ENCODE measurements at regions not wholly inside any gene's neighbourhood (a gene's known extent, or its start where the extent isn't known, plus 50 kb on each side); places are given as distances from the start of the nearest gene placed in this dataset.

GRCh38 chr6:23635150-23635549 lies 490.9 kb upstream of the NRSN1 start:
- TF ChIP-seq, protein P1, sequence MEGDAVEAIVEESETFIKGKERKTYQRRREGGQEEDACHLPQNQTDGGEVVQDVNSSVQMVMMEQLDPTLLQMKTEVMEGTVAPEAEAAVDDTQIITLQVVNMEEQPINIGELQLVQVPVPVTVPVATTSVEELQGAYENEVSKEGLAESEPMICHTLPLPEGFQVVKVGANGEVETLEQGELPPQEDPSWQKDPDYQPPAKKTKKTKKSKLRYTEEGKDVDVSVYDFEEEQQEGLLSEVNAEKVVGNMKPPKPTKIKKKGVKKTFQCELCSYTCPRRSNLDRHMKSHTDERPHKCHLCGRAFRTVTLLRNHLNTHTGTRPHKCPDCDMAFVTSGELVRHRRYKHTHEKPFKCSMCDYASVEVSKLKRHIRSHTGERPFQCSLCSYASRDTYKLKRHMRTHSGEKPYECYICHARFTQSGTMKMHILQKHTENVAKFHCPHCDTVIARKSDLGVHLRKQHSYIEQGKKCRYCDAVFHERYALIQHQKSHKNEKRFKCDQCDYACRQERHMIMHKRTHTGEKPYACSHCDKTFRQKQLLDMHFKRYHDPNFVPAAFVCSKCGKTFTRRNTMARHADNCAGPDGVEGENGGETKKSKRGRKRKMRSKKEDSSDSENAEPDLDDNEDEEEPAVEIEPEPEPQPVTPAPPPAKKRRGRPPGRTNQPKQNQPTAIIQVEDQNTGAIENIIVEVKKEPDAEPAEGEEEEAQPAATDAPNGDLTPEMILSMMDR (IDR thresholded peaks at IDR 0.05; ENCODE audit: extremely low read depth, missing control alignments): no peak
- DNase-seq (ENCODE audit: low spot score): no peak

DNA sequence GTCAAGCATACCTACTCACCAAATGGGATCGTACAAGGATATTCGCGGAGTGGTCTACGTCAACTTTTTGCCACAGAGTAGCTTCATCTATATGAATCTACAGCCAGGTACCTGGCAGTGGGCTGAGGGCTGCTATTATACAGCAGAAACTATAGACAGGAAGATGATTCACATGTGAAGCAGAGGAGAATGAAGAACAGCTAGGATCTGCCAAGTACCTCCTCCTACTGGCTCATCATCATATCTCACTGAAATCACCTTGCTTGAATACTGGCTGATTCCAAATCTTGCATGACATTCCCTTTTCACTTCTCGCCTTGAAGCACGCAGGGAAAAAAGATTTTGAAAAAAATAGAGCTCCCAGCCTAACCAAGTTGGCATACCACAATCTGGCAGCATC lies 488.7 kb upstream of the NRSN1 start:
- no peak for DNase-seq (ENCODE audit: low spot score)

GRCh38 chr6:23642849-23643248 lies 483.2 kb upstream of the NRSN1 start:
- no peak for DNase-seq (ENCODE audit: low spot score)
- TF ChIP-seq, protein P1 (IDR thresholded peaks at IDR 0.05; ENCODE audit: extremely low read depth, missing control alignments): no peak

More for the DNA sequence above, 488.7 kb upstream of the NRSN1 start:
- TF ChIP-seq, protein P1 (IDR thresholded peaks at IDR 0.05; ENCODE audit: extremely low read depth, missing control alignments): no peak

- no peak for DNase-seq (ENCODE audit: low spot score)
- TF ChIP-seq, protein P1 (IDR thresholded peaks at IDR 0.05; ENCODE audit: extremely low read depth, missing control alignments): no peak
Measured at GRCh38 chr6:23647045-23647444, 479.0 kb upstream of the NRSN1 start.

DNA sequence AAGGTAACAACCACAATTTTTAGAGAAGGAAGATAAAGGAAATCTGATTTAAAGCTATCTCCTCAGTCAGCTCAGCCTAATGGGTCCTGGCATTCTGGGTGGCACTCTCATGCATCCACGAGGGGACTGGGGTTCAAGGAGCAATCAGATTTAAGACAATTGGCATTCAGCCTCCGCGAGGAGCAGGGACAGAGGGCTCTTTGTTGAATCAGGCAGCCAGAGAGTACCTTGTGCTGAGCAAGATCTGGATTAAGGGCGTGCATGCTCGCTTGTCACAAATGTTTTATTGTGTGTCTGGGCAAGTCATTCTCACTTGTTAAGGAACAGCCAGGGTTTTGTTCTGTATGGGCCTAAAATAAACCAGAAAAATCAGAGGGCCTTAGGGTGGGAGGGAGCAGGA lies 475.3 kb upstream of the NRSN1 start:
- TF ChIP-seq, protein P1 (IDR thresholded peaks at IDR 0.05; ENCODE audit: extremely low read depth, missing control alignments): no peak
- no peak for DNase-seq (ENCODE audit: low spot score)

DNA sequence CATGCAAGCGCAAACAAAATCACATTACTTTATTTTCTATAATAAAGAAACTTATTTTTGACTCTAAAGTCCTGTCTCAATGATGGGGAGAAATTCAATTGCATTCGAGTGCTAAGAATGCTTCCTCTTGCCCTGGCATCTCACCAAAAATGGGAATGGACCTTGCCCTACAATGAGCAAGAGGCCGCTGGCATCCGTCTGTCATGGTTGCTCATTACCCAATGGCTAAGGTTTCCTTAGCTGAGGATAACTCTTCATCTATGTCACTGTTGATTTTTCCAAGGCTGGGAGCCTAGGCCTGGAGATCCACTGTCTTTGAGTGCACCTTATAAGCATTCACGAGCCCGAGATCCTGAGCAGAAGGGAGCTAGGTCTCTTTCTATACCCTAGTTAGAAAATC lies 471.3 kb upstream of the NRSN1 start:
- no peak for DNase-seq (ENCODE audit: low spot score)
- TF ChIP-seq, protein P1 (IDR thresholded peaks at IDR 0.05; ENCODE audit: extremely low read depth, missing control alignments): no peak

GRCh38 chr6:23655525-23655924 lies 470.5 kb upstream of the NRSN1 start:
- DNase-seq (ENCODE audit: low spot score): no peak
- TF ChIP-seq, protein P1 (IDR thresholded peaks at IDR 0.05; ENCODE audit: extremely low read depth, missing control alignments): no peak
